Breast epithelium (tissue), 4 donors: ENCODE measurements at regions not wholly inside any gene's neighbourhood (a gene's known extent, or its start where the extent isn't known, plus 50 kb on each side); places are given as distances from the start of the nearest gene placed in this dataset.

Experiments
- DNase-seq, 2 donors: peaks; one replicate each; pipeline ENCODE4 v3.0.0-alpha.2; 2019; ENCODE audit warnings: low spot score in 2 of 2
- H3K27ac ChIP-seq, 2 donors: fragments of 200-600 bp; sonication (generic) in 1 of 2; one replicate each; pipeline ENCODE4 v1.5.1; 2016 to 2019; ENCODE audit warnings: mild to moderate bottlenecking in 1 of 2
- H3K27me3 ChIP-seq, 2 donors: fragments of 200-600 bp; sonication (generic) in 1 of 2; one replicate each; pipeline versions ENCODE4 v1.5.1 to v1.6.0; 2017 to 2019; ENCODE audit warnings: control low read depth in 1 of 2, mild to moderate bottlenecking in 1 of 2
- H3K36me3 ChIP-seq: fragments of 200-600 bp; one replicate; pipeline ENCODE4 v1.5.1; 2019
- H3K4me1 ChIP-seq, 2 donors: fragments of 200-600 bp; sonication (generic); one replicate each; pipeline ENCODE4 v1.5.1; 2016 to 2019; ENCODE audit warnings: control low read depth in 1 of 2
- H3K4me3 ChIP-seq, 3 donors: fragments of 200-600 bp; sonication (generic); 1 replicate in 2 of 3; 2 replicates in 1 of 3; pipeline ENCODE4 v1.5.1; 2016 to 2019; ENCODE audit warnings: mild to moderate bottlenecking in 3 of 3, moderate library complexity in 2 of 3
- H3K9me3 ChIP-seq, 2 donors: fragments of 200-600 bp; sonication (generic) in 1 of 2; one replicate each; pipeline ENCODE4 v1.5.1; 2016 to 2019; ENCODE audit warnings: control low read depth in 1 of 2
- CTCF ChIP-seq, 3 donors: fragments of 450-650 bp; IDR thresholded peaks; one replicate each; pipeline ENCODE4 v1.5.1; 2016 to 2017; ENCODE audit warnings: antibody characterized with exemption in 3 of 3, mild to moderate bottlenecking in 3 of 3, moderate library complexity in 3 of 3
- POLR2A ChIP-seq: fragments of 450-650 bp; IDR thresholded peaks from one replicate; pipeline ENCODE4 v1.6.1; 2016; ENCODE audit warnings: antibody characterized with exemption, mild to moderate bottlenecking, moderate library complexity
- POLR2AphosphoS5 ChIP-seq, 3 donors: sonication (generic); formaldehyde crosslinking; IDR thresholded peaks; one replicate each; pipeline ENCODE4 v1.6.1; 2017; ENCODE audit warnings: antibody characterized with exemption in 3 of 3
- intact Hi-C: fragments of 100-400 bp; cut with DNase I; formaldehyde crosslinking; loops from one replicate; pipeline ENCODE4 v1.15.1; 2023; ENCODE audit warnings: low total_unique reads

- intact Hi-C loops = no loop called here
- no peaks in the 10 kb centered on the region for H3K4me1 ChIP-seq
- no peaks in the 10 kb centered on the region for H3K9me3 ChIP-seq
- no peak for DNase-seq
- no peaks in the 10 kb centered on the region for H3K36me3 ChIP-seq
- no peak overlapping the region for H3K4me3 ChIP-seq
- TF ChIP-seq CTCF (IDR thresholded peaks at IDR 0.05) (no peak), POLR2A (no peak), POLR2AphosphoS5 (IDR thresholded peaks at IDR 0.05) (no peak)
- H3K27me3 ChIP-seq = no peaks in the 10 kb centered on the region
- H3K27ac ChIP-seq = no peak overlapping the region
These were observed 52.5 kb upstream of the NEDD9 start for GRCh38 chr6:11284996-11285395.

DNA sequence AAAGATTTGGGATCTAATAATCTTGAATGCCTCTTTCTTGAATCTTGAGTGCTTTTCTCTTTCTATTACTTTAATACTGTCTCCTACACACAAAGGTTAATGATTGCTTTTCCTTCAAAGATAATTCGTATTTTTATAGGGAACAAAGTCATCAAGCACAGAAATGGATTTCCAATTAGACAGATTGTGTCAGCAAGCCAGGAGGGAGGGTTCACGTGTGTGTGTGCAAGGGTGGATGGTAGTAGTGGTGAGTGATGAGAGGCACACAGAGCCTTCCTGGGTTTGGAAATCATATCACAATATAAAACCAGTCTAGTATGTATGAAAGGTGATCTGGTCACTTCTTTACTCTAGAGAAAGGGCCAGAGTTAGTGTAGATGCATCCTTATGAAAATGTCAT lies 51.2 kb upstream of the NEDD9 start:
- Histone ChIP-seq H3K4me1 (no peaks in the 10 kb centered on the region), H3K36me3 (no peaks in the 10 kb centered on the region), H3K9me3 (no peaks in the 10 kb centered on the region), H3K27ac (no peak overlapping the region), H3K27me3 (no peaks in the 10 kb centered on the region), H3K4me3 (no peak overlapping the region)
- intact Hi-C loops = no loop called here
- no peak for TF ChIP-seq POLR2A
- TF ChIP-seq CTCF (IDR thresholded peaks at IDR 0.05) = no peak
- no peak for TF ChIP-seq POLR2AphosphoS5 (IDR thresholded peaks at IDR 0.05)
- no peak for DNase-seq

- DNase-seq = no peak
- TF ChIP-seq POLR2A (no peak), CTCF (IDR thresholded peaks at IDR 0.05) (no peak), POLR2AphosphoS5 (IDR thresholded peaks at IDR 0.05) (no peak)
- intact Hi-C loops = no loop called here
These were observed 50.4 kb upstream of the NEDD9 start for GRCh38 chr6:11282875-11283274.

More at GRCh38 chr6:11282875-11283274, 50.4 kb upstream of the NEDD9 start:
- no peaks in the 10 kb centered on the region for H3K36me3 ChIP-seq
- no peak overlapping the region for H3K27ac ChIP-seq
- no peaks in the 10 kb centered on the region for H3K27me3 ChIP-seq
- no peaks in the 10 kb centered on the region for H3K4me1 ChIP-seq
- no peak overlapping the region for H3K4me3 ChIP-seq
- H3K9me3 ChIP-seq = no peaks in the 10 kb centered on the region
